ENCODE measurements at regions not wholly inside any gene's neighbourhood (a gene's known extent, or its start where the extent isn't known, plus 50 kb on each side); places are given as distances from the start of the nearest gene placed in this dataset.

- no peak for DNase-seq
- no peaks in the 10 kb centered on the region for H3K27me3 ChIP-seq (replicated peaks in 1 of 7)
- H3K4me1 ChIP-seq = no peaks in the 10 kb centered on the region
- intact Hi-C loops (cut with DNase I; ENCODE audit: low total_unique reads) = no loop called here
- H3K36me3 ChIP-seq = no peaks in the 10 kb centered on the region
- H3K9me3 ChIP-seq = no peaks in the 10 kb centered on the region
- H3K27ac ChIP-seq = no peak overlapping the region
- no peak for TF ChIP-seq POLR2AphosphoS5 (IDR thresholded peaks at IDR 0.05)
- no peak for TF ChIP-seq CTCF (IDR thresholded peaks at IDR 0.05 in 8 of 11, conservative IDR thresholded peaks at IDR 0.05 in 3 of 11)
- TF ChIP-seq POLR2A (IDR thresholded peaks at IDR 0.05) = no peak
- no peak overlapping the region for H3K4me3 ChIP-seq
- 85 to 97% (median 88%) methylated on average over 3 of the region's 3 CpGs for WGBS, 5 donors
Measured at GRCh38 chr14:76696361-76696760, 64.9 kb upstream of the VASH1 start.

- Histone ChIP-seq H3K4me3 (no peak overlapping the region), H3K4me1 (no peaks in the 10 kb centered on the region), H3K36me3 (no peaks in the 10 kb centered on the region), H3K27ac (no peak overlapping the region), H3K9me3 (no peaks in the 10 kb centered on the region), H3K27me3 (replicated peaks in 1 of 7) (no peaks in the 10 kb centered on the region)
- DNase-seq = no peak
- no peak for TF ChIP-seq POLR2AphosphoS5 (IDR thresholded peaks at IDR 0.05)
- TF ChIP-seq CTCF (IDR thresholded peaks at IDR 0.05 in 8 of 11, conservative IDR thresholded peaks at IDR 0.05 in 3 of 11) = no peak
- no peak for TF ChIP-seq POLR2A (IDR thresholded peaks at IDR 0.05)
- 68 to 87% (median 81%) methylated on average over 5 of the region's 5 CpGs for WGBS, 5 donors
- intact Hi-C loops (cut with DNase I; ENCODE audit: low total_unique reads) = no loop called here
Measured at GRCh38 chr14:76696791-76697190, 64.5 kb upstream of the VASH1 start.

- intact Hi-C loops (cut with DNase I; ENCODE audit: low total_unique reads) = no loop called here
- no peak for DNase-seq
- Histone ChIP-seq H3K4me1 (no peaks in the 10 kb centered on the region), H3K4me3 (no peak overlapping the region), H3K36me3 (no peaks in the 10 kb centered on the region), H3K27ac (no peak overlapping the region), H3K9me3 (no peaks in the 10 kb centered on the region), H3K27me3 (replicated peaks in 1 of 7) (no peaks in the 10 kb centered on the region)
- TF ChIP-seq POLR2AphosphoS5 (IDR thresholded peaks at IDR 0.05) = no peak
- TF ChIP-seq CTCF (IDR thresholded peaks at IDR 0.05 in 8 of 11, conservative IDR thresholded peaks at IDR 0.05 in 3 of 11) = no peak
- no peak for TF ChIP-seq POLR2A (IDR thresholded peaks at IDR 0.05)
- 61 to 88% (median 84%) methylated on average over 2 to 5 of the region's 5 CpGs for WGBS, 5 donors
Measured at GRCh38 chr14:76697246-76697905, 63.9 kb upstream of the VASH1 start.

GRCh38 chr14:76698191-76698590, 63.1 kb upstream of the VASH1 start:
- H3K4me1 ChIP-seq = no peaks in the 10 kb centered on the region
- intact Hi-C loops (cut with DNase I; ENCODE audit: low total_unique reads) = no loop called here
- no peak for DNase-seq
- WGBS, 5 donors = 68 to 97% (median 95%) methylated on average over 4 of the region's 4 CpGs
- H3K27me3 ChIP-seq (replicated peaks in 1 of 7) = no peaks in the 10 kb centered on the region
- H3K27ac ChIP-seq = no peak overlapping the region
- no peaks in the 10 kb centered on the region for H3K36me3 ChIP-seq
- no peaks in the 10 kb centered on the region for H3K9me3 ChIP-seq
- TF ChIP-seq POLR2A (IDR thresholded peaks at IDR 0.05) (no peak), CTCF (IDR thresholded peaks at IDR 0.05 in 8 of 11, conservative IDR thresholded peaks at IDR 0.05 in 3 of 11) (no peak), POLR2AphosphoS5 (IDR thresholded peaks at IDR 0.05) (no peak)
- H3K4me3 ChIP-seq = no peak overlapping the region
